Activated CD8-positive, alpha-beta memory T cell treated with anti-CD3 and anti-CD28 coated beads for 24 hours (primary cell): ENCODE measurements at regions not wholly inside any gene's neighbourhood (a gene's known extent, or its start where the extent isn't known, plus 50 kb on each side); places are given as distances from the start of the nearest gene placed in this dataset.

Source experiments
- DNase-seq: peaks from one replicate; pipeline ENCODE4 v3.0.0-alpha.2; 2020

- DNase-seq, result no peak
Measured at GRCh38 chr3:182369861-182370260, 423.4 kb upstream of the ATP11B start.

GRCh38 chr3:182370949-182371348 lies 422.4 kb upstream of the ATP11B start:
- DNase-seq, result no peak

- no peak for DNase-seq
Measured at GRCh38 chr3:182375916-182376315, 417.4 kb upstream of the ATP11B start.

GRCh38 chr3:182382112-182382857 lies 411.0 kb upstream of the ATP11B start:
- no peak for DNase-seq

- no peak for DNase-seq
Measured at GRCh38 chr3:182384221-182384620, 409.1 kb upstream of the ATP11B start.

GRCh38 chr3:182385356-182385755 lies 407.9 kb upstream of the ATP11B start:
- no peak for DNase-seq

- DNase-seq, result no peak
Measured at GRCh38 chr3:182388506-182388905, 404.8 kb upstream of the ATP11B start.

- no peak for DNase-seq
Measured at GRCh38 chr3:182389071-182389815, 404.1 kb upstream of the ATP11B start.

GRCh38 chr3:182390421-182390820 lies 402.9 kb upstream of the ATP11B start:
- DNase-seq, result no peak

- DNase-seq, result no peak
Measured at GRCh38 chr3:182392182-182392937, 400.9 kb upstream of the ATP11B start.

GRCh38 chr3:182393151-182393550 lies 400.2 kb upstream of the ATP11B start:
- DNase-seq, result no peak

GRCh38 chr3:182393830-182394367 lies 399.4 kb upstream of the ATP11B start:
- DNase-seq, result no peak

- DNase-seq, result no peak
Measured at GRCh38 chr3:182397164-182397563, 396.1 kb upstream of the ATP11B start.

- no peak for DNase-seq
Measured at GRCh38 chr3:182399978-182400737, 393.1 kb upstream of the ATP11B start.

GRCh38 chr3:182400838-182401237 lies 392.5 kb upstream of the ATP11B start:
- no peak for DNase-seq

- DNase-seq, result no peak
Measured at GRCh38 chr3:182404031-182404430, 389.3 kb upstream of the ATP11B start.

GRCh38 chr3:182405759-182406158 lies 387.5 kb upstream of the ATP11B start:
- DNase-seq, result no peak

- DNase-seq, result no peak
Measured at GRCh38 chr3:182406786-182407185, 386.5 kb upstream of the ATP11B start.

GRCh38 chr3:182410051-182410450 lies 383.3 kb upstream of the ATP11B start:
- DNase-seq, result no peak

GRCh38 chr3:182412066-182412465 lies 381.2 kb upstream of the ATP11B start:
- DNase-seq, result no peak

- no peak for DNase-seq
Measured at GRCh38 chr3:182413061-182413460, 380.2 kb upstream of the ATP11B start.

GRCh38 chr3:182413682-182414081 lies 379.6 kb upstream of the ATP11B start:
- DNase-seq, result no peak

GRCh38 chr3:182414586-182414985 lies 378.7 kb upstream of the ATP11B start:
- no peak for DNase-seq
